ENCODE measurements at regions not wholly inside any gene's neighbourhood (a gene's known extent, or its start where the extent isn't known, plus 50 kb on each side); places are given as distances from the start of the nearest gene placed in this dataset.

DNA sequence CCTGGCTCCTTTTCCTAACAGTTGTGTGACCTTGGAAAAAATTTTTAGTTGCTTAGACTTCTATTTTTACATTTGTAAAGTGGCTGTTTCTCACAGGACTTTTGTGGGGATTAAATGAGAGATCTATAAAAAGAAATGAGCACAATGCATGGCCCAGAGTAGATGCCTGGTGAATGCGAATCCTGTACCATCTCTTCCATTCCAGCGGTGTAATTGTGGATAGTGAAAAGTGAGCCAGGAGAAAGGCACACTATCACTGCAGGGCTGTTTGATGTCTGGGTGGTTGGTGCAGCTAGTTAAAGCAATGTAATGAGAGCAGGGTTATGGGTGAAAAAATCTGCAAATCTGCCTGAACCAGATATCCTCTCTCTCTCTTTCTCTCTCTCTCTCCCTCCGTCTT lies 347.5 kb upstream of the CITED2 start:
- H3K36me3 ChIP-seq (ENCODE audit: insufficient read depth, low read length) = no peaks in the 10 kb centered on the region
- H3K9ac ChIP-seq (ENCODE audit: low read length) = no peak overlapping the region

DNA sequence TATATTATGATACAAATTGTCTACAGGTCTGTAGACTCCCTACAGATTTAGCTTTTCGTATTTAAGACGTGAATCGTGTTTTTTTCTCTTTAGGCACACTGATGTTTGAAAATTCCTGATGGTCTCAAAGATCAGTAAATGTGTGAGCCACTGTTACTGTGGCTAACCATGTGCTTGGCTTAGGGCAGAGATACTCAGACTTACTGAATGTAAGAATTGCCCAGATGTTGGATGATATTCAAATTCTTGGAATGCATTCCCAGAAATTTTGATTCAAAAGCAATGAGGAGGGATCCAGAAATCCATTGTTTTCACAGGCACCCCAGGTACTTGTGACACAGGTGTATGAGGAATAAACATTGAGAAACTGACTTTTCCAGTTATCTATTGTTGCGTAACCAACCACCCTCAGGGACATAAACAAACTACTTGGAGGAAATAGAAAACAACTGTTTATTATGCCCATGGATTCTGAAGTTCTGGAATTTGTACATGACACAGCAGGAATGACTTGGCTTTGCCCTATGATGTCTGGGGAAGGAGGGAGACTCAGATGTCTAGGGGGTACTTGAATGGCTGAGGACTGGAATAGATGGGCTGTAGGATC lies 339.6 kb upstream of the CITED2 start:
- Histone ChIP-seq H3K9me3 (ENCODE audit: low read length) (no peaks in the 10 kb centered on the region), H3F3A (ENCODE audit: insufficient read depth, low read length, poor library complexity, severe bottlenecking) (no peaks in the 10 kb centered on the region), H4K20me1 (ENCODE audit: insufficient read depth) (no peaks in the 10 kb centered on the region), H3K79me2 (replicated peaks; ENCODE audit: insufficient read depth, low read length) (no peaks in the 10 kb centered on the region), H2AFZ (ENCODE audit: low read depth, low read length) (no peak overlapping the region), H3K4me3 (ENCODE audit: low read length) (no peak overlapping the region), H3K27ac (ENCODE audit: low read length) (no peak overlapping the region), H3K36me3 (ENCODE audit: insufficient read depth, low read length) (no peaks in the 10 kb centered on the region), H3K4me2 (ENCODE audit: low read length) (no peak overlapping the region), H3K9me2 (ENCODE audit: insufficient read depth, low read length) (no peaks in the 10 kb centered on the region), H3K27me3 (ENCODE audit: insufficient read depth, low read depth, low read length) (no peaks in the 10 kb centered on the region), H3K9ac (ENCODE audit: low read length) (no peak overlapping the region)
- TF ChIP-seq MXI1 (conservative IDR thresholded peaks at IDR 0.05; ENCODE audit: poor library complexity, severe bottlenecking) (no peak), EZH2 (IDR thresholded peaks at IDR 0.05; ENCODE audit: borderline replicate concordance, insufficient read depth, low read length, poor library complexity, severe bottlenecking) (no peak), SMC3 (conservative IDR thresholded peaks at IDR 0.05; ENCODE audit: poor library complexity) (no peak), POLR2AphosphoS5 (IDR thresholded peaks at IDR 0.05) (no peak), RAD21 (conservative IDR thresholded peaks at IDR 0.05) (no peak), EP300 (conservative IDR thresholded peaks at IDR 0.05; ENCODE audit: poor library complexity, severe bottlenecking) (no peak), TAF1 (IDR thresholded peaks at IDR 0.05; ENCODE audit: low read depth) (no peak)
- TF ChIP-seq, protein P1, sequence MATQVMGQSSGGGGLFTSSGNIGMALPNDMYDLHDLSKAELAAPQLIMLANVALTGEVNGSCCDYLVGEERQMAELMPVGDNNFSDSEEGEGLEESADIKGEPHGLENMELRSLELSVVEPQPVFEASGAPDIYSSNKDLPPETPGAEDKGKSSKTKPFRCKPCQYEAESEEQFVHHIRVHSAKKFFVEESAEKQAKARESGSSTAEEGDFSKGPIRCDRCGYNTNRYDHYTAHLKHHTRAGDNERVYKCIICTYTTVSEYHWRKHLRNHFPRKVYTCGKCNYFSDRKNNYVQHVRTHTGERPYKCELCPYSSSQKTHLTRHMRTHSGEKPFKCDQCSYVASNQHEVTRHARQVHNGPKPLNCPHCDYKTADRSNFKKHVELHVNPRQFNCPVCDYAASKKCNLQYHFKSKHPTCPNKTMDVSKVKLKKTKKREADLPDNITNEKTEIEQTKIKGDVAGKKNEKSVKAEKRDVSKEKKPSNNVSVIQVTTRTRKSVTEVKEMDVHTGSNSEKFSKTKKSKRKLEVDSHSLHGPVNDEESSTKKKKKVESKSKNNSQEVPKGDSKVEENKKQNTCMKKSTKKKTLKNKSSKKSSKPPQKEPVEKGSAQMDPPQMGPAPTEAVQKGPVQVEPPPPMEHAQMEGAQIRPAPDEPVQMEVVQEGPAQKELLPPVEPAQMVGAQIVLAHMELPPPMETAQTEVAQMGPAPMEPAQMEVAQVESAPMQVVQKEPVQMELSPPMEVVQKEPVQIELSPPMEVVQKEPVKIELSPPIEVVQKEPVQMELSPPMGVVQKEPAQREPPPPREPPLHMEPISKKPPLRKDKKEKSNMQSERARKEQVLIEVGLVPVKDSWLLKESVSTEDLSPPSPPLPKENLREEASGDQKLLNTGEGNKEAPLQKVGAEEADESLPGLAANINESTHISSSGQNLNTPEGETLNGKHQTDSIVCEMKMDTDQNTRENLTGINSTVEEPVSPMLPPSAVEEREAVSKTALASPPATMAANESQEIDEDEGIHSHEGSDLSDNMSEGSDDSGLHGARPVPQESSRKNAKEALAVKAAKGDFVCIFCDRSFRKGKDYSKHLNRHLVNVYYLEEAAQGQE (IDR thresholded peaks at IDR 0.05; ENCODE audit: borderline replicate concordance) = no peak
- TF ChIP-seq, protein P2, sequence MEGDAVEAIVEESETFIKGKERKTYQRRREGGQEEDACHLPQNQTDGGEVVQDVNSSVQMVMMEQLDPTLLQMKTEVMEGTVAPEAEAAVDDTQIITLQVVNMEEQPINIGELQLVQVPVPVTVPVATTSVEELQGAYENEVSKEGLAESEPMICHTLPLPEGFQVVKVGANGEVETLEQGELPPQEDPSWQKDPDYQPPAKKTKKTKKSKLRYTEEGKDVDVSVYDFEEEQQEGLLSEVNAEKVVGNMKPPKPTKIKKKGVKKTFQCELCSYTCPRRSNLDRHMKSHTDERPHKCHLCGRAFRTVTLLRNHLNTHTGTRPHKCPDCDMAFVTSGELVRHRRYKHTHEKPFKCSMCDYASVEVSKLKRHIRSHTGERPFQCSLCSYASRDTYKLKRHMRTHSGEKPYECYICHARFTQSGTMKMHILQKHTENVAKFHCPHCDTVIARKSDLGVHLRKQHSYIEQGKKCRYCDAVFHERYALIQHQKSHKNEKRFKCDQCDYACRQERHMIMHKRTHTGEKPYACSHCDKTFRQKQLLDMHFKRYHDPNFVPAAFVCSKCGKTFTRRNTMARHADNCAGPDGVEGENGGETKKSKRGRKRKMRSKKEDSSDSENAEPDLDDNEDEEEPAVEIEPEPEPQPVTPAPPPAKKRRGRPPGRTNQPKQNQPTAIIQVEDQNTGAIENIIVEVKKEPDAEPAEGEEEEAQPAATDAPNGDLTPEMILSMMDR (IDR thresholded peaks at IDR 0.05; ENCODE audit: poor library complexity, severe bottlenecking) = no peak

More for the DNA sequence above, 347.5 kb upstream of the CITED2 start:
- Histone ChIP-seq H3K27ac (ENCODE audit: low read length) (no peak overlapping the region), H2AFZ (ENCODE audit: low read depth, low read length) (no peak overlapping the region), H3K4me3 (ENCODE audit: low read length) (no peak overlapping the region), H3K9me3 (ENCODE audit: low read length) (peaks cover 3% of the 10 kb centered on the region), H3K9me2 (ENCODE audit: insufficient read depth, low read length) (no peaks in the 10 kb centered on the region), H3K79me2 (replicated peaks; ENCODE audit: insufficient read depth, low read length) (no peaks in the 10 kb centered on the region), H3K4me2 (ENCODE audit: low read length) (no peak overlapping the region), H3K27me3 (ENCODE audit: insufficient read depth, low read depth, low read length) (no peaks in the 10 kb centered on the region), H4K20me1 (ENCODE audit: insufficient read depth) (no peaks in the 10 kb centered on the region), H3F3A (ENCODE audit: insufficient read depth, low read length, poor library complexity, severe bottlenecking) (no peaks in the 10 kb centered on the region)
- no peak for TF ChIP-seq POLR2AphosphoS5 (IDR thresholded peaks at IDR 0.05)
- no peak for TF ChIP-seq MXI1 (conservative IDR thresholded peaks at IDR 0.05; ENCODE audit: poor library complexity, severe bottlenecking)
- TF ChIP-seq SMC3 (conservative IDR thresholded peaks at IDR 0.05; ENCODE audit: poor library complexity) = no peak
- TF ChIP-seq, protein P2 (IDR thresholded peaks at IDR 0.05; ENCODE audit: poor library complexity, severe bottlenecking) = no peak
- TF ChIP-seq TAF1 (IDR thresholded peaks at IDR 0.05; ENCODE audit: low read depth) = no peak
- TF ChIP-seq, protein P1 (IDR thresholded peaks at IDR 0.05; ENCODE audit: borderline replicate concordance) = no peak
- TF ChIP-seq EZH2 (IDR thresholded peaks at IDR 0.05; ENCODE audit: borderline replicate concordance, insufficient read depth, low read length, poor library complexity, severe bottlenecking) = no peak
- TF ChIP-seq RAD21 (conservative IDR thresholded peaks at IDR 0.05) = no peak
- no peak for TF ChIP-seq EP300 (conservative IDR thresholded peaks at IDR 0.05; ENCODE audit: poor library complexity, severe bottlenecking)

Data from neural cell (in vitro differentiated cells).